ENCODE measurements at regions not wholly inside any gene's neighbourhood (a gene's known extent, or its start where the extent isn't known, plus 50 kb on each side); places are given as distances from the start of the nearest gene placed in this dataset.

DNA sequence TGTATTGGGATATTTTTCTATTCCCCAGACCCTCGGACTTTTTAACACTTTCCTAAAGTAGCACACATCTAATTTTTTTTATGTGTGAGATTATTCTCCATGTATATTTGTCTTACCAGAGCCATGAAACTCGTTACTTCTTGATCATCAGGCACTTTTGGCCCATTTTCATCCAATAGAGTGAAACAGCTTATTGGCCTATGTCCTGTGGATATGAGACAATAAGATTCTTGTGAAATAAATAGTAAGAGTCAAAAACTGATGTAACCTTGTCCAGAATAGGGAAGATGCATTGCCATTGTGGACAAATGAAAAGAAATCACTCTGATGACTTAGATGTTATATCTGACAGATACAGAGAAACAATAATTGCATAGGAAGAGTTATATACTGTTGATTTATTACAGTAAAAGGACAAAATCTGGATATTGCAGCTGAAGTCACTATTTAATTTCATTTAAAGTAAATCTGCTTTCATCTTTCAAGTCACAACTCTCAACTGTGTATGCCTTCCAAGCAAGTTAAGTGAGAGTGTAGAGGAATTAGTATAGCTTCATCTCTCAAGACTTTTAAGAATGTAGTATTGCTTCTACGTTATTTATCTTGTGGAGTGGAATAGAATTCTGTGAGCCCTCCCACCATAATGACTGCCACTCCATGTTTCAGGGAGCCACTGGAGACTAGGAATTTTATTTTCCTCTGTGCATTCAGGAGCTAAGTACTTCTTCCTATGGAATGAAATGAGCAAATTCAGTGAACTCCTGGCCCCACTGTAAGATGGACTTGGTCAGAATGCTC lies 86.9 kb downstream of the ADAMTS1 start:
- DNase-seq (ENCODE audit: low read depth in 1 of 2, low spot score in 1 of 2), result no peak
- TF ChIP-seq JUND (IDR thresholded peaks at IDR 0.05; ENCODE audit: low read depth), result no peak

GRCh38 chr21:26756491-26757159 lies 88.6 kb downstream of the ADAMTS1 start:
- in situ Hi-C loops (cut with HindIII; ENCODE audit: low pct_unique_long_range_greater_than_20kb, low sequenced_read_pairs), result no loop called here

More for the DNA sequence above, 86.9 kb downstream of the ADAMTS1 start:
- in situ Hi-C loops (cut with HindIII; ENCODE audit: low pct_unique_long_range_greater_than_20kb, low sequenced_read_pairs), result no loop called here

GRCh38 chr21:26754853-26755252 lies 90.4 kb downstream of the ADAMTS1 start:
- TF ChIP-seq JUND (IDR thresholded peaks at IDR 0.05; ENCODE audit: low read depth), result no peak
- DNase-seq (ENCODE audit: low read depth in 1 of 2, low spot score in 1 of 2), result no peak
- in situ Hi-C loops (cut with HindIII; ENCODE audit: low pct_unique_long_range_greater_than_20kb, low sequenced_read_pairs), result no loop called here

More at GRCh38 chr21:26756491-26757159, 88.6 kb downstream of the ADAMTS1 start:
- DNase-seq (ENCODE audit: low read depth in 1 of 2, low spot score in 1 of 2), result no peak
- TF ChIP-seq JUND (IDR thresholded peaks at IDR 0.05; ENCODE audit: low read depth), result no peak

DNA sequence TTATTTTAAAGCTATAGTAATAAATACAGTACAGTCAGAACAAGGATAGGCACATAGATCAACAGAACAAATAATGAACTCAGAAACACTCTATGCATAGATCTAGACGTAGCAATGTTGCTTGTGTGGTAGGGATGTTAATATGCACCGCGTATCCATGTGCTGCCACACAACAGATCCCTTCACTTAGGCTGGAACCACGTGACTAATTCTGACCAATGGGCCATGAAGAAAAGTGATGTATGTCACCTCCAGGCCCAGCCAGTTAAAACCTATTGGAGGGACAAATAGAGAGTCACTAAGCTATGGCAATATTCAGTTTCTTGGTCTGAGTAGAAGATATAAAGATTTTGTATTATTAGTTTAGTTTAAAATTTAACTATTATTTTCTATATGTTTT lies 91.4 kb downstream of the ADAMTS1 start:
- in situ Hi-C loops (cut with HindIII; ENCODE audit: low pct_unique_long_range_greater_than_20kb, low sequenced_read_pairs), result no loop called here
- no peak for TF ChIP-seq JUND (IDR thresholded peaks at IDR 0.05; ENCODE audit: low read depth)
- DNase-seq (ENCODE audit: low read depth in 1 of 2, low spot score in 1 of 2), result peak in 1 of 2 experiments; percentile 7

- in situ Hi-C loops (cut with HindIII; ENCODE audit: low pct_unique_long_range_greater_than_20kb, low sequenced_read_pairs), result no loop called here
- no peak for DNase-seq (ENCODE audit: low read depth in 1 of 2, low spot score in 1 of 2)
- no peak for TF ChIP-seq JUND (IDR thresholded peaks at IDR 0.05; ENCODE audit: low read depth)
Measured at GRCh38 chr21:26752849-26753248, 92.4 kb downstream of the ADAMTS1 start.

DNA sequence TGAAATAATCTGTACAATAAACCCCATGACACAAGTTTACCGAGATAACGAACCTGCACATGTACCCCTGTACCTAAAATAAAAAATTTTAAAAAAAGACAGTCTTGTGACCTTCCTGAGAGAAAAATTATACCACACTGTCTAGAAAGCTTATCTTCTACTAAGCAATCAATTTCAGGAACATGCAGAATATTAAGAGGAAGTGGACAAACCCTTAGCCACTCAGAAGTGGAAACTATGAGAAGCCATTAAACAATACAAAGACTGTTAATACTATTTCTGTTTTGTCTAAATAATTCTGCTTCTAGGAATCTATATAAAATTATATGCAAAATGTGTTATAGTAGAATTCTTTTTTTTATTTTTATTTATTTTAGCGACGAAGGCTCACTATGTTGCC lies 93.9 kb downstream of the ADAMTS1 start:
- DNase-seq (ENCODE audit: low read depth in 1 of 2, low spot score in 1 of 2), result no peak
- no peak for TF ChIP-seq JUND (IDR thresholded peaks at IDR 0.05; ENCODE audit: low read depth)
- in situ Hi-C loops (cut with HindIII; ENCODE audit: low pct_unique_long_range_greater_than_20kb, low sequenced_read_pairs), result no loop called here

GRCh38 chr21:26748066-26748465 lies 97.1 kb downstream of the ADAMTS1 start:
- no peak for TF ChIP-seq JUND (IDR thresholded peaks at IDR 0.05; ENCODE audit: low read depth)
- in situ Hi-C loops (cut with HindIII; ENCODE audit: low pct_unique_long_range_greater_than_20kb, low sequenced_read_pairs), result no loop called here
- peak in 1 of 2 experiments; percentile 6 for DNase-seq (ENCODE audit: low read depth in 1 of 2, low spot score in 1 of 2)

DNA sequence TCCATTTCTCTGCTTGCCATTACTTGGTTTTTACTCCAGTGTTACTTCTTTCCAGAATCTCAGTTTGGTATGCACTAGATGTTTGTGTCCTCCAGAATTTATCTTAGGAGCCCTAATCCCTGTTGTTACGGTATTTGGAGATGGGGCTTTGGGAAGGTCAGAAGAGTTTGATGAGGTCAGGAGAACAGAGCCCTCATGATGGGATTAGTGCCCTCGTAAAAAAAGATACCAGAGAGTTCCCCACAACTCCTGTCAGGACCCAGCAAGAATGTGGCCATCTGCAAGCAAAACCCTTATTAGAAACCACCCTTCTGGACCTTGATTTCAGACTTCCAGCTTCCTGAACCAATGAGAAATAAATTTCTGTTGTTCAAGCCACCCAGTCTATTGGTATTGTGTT lies 98.0 kb downstream of the ADAMTS1 start:
- TF ChIP-seq JUND (IDR thresholded peaks at IDR 0.05; ENCODE audit: low read depth), result no peak
- in situ Hi-C loops (cut with HindIII; ENCODE audit: low pct_unique_long_range_greater_than_20kb, low sequenced_read_pairs), result no loop called here
- no peak for DNase-seq (ENCODE audit: low read depth in 1 of 2, low spot score in 1 of 2)

DNA sequence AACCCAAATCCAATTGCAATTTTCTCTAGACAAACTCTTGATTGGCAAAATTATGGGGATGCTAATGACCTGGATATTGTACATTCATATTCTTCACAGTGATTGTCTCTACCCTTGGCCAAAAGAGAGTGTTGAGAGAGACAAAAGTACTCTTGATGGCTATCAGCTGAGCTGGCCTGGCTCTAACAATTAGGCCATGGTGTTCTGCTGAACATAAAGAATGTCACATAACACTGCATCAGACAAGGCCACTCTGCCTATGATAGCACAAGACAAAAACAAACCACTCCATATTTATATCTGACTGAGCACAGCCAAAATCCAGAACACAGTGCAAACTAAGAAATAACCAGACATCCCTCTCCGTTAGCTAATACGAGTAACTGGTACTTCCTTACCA lies 101.7 kb downstream of the ADAMTS1 start:
- DNase-seq (ENCODE audit: low read depth in 1 of 2, low spot score in 1 of 2), result no peak
- TF ChIP-seq JUND (IDR thresholded peaks at IDR 0.05; ENCODE audit: low read depth), result no peak
- in situ Hi-C loops (cut with HindIII; ENCODE audit: low pct_unique_long_range_greater_than_20kb, low sequenced_read_pairs), result no loop called here

DNA sequence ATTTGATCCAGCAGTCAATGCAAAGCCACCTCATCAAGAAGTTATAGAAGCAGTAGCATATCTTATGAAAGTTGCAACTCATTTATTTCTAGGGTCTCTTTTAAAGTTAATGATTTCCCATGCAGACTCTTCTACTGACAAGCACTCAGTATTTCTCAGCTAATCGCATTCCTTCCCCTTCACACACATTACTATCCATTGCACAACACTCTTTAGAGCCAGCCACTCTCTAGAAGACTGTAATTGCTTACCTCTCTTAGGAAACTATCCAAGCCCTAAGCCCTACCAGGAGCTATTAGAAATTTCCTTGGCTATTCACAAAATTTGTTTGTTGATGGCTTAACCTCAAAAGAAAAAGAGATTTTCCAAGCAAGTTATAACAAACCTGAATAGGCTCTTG lies 106.0 kb downstream of the ADAMTS1 start:
- no peak for DNase-seq (ENCODE audit: low read depth in 1 of 2, low spot score in 1 of 2)
- in situ Hi-C loops (cut with HindIII; ENCODE audit: low pct_unique_long_range_greater_than_20kb, low sequenced_read_pairs), result no loop called here
- TF ChIP-seq JUND (IDR thresholded peaks at IDR 0.05; ENCODE audit: low read depth), result no peak

DNA sequence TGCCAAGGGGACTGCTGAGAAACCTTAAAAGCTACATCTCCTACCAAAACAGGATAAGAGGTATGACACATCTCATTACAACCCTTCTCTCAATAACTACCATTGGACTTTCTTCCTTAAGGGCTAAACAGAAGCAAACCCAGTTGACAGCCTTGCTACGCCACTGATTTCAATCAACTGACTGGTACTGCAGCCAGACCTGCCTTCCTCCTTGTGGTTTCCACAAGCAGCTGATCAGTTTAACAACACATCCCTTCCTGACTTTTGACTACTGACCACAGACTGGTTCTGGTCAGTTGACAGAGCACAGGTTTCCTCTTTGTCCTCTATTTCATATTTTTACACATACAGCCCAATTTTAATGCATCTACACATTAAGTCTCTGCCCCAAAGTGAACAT lies 108.8 kb downstream of the ADAMTS1 start:
- in situ Hi-C loops (cut with HindIII; ENCODE audit: low pct_unique_long_range_greater_than_20kb, low sequenced_read_pairs), result no loop called here
- no peak for DNase-seq (ENCODE audit: low read depth in 1 of 2, low spot score in 1 of 2)
- no peak for TF ChIP-seq JUND (IDR thresholded peaks at IDR 0.05; ENCODE audit: low read depth)

DNA sequence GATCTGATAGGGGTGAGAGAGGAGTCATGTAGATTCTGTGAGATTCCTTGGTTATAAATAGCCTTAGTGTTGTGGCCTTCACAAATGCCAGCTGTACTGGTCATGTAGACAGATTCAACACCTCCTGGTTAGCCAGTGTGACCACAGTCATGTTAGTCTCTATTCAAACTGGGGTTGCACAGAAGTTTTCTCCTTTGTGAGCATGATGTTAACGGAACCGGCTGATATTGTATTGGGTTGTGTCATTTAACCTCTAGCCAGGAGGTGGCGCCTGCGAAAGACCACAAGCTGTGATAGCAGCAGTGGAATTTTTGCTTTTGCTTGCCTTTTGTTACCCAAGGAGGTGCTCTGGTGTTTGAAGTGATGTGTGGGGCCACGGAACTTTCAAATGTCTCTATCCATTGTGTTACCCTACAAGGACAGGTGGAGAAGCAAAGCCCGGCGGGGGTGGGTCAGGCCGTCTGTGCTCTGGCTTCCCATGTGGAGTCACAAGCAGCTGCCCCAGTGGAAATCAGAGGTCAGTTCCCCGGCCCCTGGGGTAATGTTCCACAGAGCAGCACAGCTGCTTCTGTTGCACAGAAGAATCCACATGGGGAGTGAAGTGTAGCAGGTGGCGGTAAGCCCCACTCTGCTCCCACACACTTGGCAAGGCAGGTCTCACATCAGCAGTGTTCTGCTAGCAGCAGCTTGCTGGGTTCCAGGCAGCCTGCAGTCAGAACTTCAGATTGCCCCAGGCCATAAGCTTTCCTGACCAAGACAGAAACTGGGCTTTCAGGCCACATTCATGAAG lies 112.6 kb downstream of the ADAMTS1 start:
- no peak for TF ChIP-seq JUND (IDR thresholded peaks at IDR 0.05; ENCODE audit: low read depth)
- peak in 1 of 2 experiments; percentile 46 for DNase-seq (ENCODE audit: low read depth in 1 of 2, low spot score in 1 of 2)
- in situ Hi-C loops (cut with HindIII; ENCODE audit: low pct_unique_long_range_greater_than_20kb, low sequenced_read_pairs), result no loop called here

GRCh38 chr21:26719750-26720149 lies 125.5 kb downstream of the ADAMTS1 start:
- in situ Hi-C loops (cut with HindIII; ENCODE audit: low pct_unique_long_range_greater_than_20kb, low sequenced_read_pairs), result no loop called here
- TF ChIP-seq JUND (IDR thresholded peaks at IDR 0.05; ENCODE audit: low read depth), result no peak
- DNase-seq (ENCODE audit: low read depth in 1 of 2, low spot score in 1 of 2), result no peak

Data from T47D (cell line).